HG03039 (cell line): ENCODE measurements at regions not wholly inside any gene's neighbourhood (a gene's known extent, or its start where the extent isn't known, plus 50 kb on each side); places are given as distances from the start of the nearest gene placed in this dataset.
A peak's percentile ranks its signal among the peaks of the same experiment; 100 is the strongest.

Experiments
- ATAC-seq: cut with Tn5 transposase; IDR thresholded peaks from one replicate; pipeline ENCODE4 v1.9.1; 2021; ENCODE audit warnings: mild to moderate bottlenecking, moderate library complexity; ENCODE audit not compliant: unreplicated experiment

GRCh38 chr4:159443975-159444374 is 341.1 kb downstream of the RAPGEF2 start:
- no peak for ATAC-seq

GRCh38 chr4:159444678-159445077 is 341.8 kb downstream of the RAPGEF2 start:
- no peak for ATAC-seq

- ATAC-seq: no peak
These were observed 342.8 kb downstream of the RAPGEF2 start for GRCh38 chr4:159445692-159446091.

DNA sequence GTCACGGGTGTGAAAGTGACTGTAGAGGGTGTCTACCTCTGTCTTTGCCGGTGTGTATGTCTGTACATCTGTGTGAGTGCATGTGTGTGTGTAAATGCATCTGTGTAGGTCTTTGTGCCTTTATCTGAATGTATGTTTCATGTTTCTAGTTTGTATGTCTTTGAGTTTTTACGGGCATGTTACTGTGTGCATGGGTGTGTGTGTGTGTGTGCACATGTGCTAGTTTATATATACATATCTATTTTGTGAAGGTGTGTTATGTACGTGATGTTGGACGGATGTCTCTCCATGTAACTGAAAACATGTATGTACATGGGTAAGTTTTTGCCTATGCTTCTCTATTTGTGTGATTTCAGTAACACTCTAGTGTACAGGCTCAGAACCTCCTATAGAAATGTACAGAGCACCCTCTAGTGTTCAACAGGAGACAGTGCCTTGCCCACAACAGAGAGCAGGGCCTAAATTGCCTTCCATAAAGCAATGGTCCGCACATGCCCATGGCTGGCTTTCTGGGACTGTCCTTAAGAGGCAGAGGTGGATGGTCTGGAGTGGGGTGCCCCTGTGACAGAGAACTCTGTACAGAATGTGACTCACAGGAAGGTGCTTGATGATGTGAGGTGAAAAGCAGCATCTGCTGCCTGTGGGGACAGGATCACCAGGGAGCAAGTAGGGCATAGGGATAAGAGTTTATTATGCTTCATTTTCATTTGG is 343.5 kb downstream of the RAPGEF2 start:
- ATAC-seq: peak; percentile 100

DNA sequence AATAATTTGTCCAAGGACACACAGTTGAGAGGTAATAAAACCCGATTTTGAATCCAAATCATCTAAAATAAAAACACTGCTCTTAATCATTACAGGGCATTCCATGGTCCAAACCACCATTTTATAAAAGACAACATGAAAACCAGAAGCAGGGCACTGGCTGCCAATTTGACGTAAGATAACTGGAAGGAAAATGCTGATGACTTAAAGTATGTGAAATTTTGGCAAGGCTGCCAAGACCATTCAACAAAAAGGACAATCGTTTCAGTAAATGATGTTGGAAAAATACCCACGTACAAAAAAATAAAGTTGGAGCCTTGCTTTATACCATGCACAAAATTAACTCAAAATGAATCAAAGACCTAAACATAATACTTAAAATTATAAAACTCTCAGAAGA is 344.4 kb downstream of the RAPGEF2 start:
- no peak for ATAC-seq

GRCh38 chr4:159451006-159451405 is 348.1 kb downstream of the RAPGEF2 start:
- ATAC-seq: no peak

DNA sequence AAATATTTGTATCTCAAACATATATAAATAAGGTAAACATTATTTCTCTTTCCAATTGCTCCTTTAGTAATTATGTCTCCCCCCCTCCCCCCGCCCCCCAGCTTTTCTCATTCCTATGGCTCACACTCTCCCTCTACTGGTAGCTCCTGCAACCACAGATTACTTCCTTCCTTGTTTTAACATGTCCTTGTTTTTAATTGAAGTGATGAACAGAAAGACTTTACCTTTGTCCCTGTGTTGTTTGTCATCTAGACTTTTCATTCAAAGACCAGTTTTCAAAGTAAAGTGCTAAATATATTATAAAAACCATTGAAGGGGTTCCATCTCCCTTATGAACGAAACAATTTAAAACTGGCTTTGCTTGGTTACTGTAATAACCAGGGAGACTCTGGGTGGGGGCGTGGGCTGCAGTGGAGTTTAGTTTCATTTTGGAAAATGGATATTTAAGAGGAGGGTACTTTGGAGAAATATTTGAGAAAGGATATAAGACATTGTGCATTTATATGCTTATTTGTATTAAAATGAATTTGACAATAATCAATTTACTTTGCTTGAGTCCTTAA is 352.9 kb downstream of the RAPGEF2 start:
- ATAC-seq: peak; percentile 57

DNA sequence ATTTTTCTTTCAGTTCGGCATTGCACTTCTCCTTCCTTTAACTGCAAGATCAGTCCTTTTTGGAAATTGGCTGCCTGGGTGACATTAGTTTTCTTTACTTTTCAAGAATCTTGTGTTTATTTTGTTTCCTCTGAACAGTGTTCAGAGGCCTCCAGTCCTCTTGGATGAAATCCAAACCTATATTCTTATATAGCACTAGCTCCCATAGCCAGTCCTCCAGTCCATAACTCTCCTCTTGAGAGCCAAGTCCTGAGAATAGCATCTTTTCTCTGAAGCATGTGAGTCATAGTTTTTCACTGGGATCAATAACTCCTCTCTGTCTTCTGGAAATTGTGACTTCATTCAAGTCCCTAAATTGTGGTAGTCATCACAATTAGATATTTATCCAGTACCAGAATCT is 357.5 kb downstream of the RAPGEF2 start:
- ATAC-seq: no peak

- ATAC-seq: no peak
These were observed 360.4 kb downstream of the RAPGEF2 start for GRCh38 chr4:159463235-159463634.

DNA sequence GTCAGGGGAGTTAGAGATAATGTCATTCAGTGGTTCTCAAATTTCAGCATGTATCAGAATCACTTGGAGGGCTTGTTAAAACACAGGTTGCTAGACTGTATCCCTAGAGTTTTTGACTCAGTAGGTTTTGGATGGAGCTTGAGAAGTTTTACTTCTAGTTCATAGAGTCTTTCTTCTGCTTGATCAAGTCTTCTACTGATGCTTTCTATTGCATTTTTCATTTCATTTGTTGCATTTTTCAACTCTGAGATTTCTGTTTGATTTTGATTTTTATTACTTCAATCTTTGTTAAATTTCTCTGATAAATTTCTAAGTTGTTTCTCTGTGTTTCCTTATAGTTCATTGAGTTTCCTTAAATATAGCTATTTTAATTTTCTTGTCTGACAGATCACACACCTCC is 361.4 kb downstream of the RAPGEF2 start:
- no peak for ATAC-seq

- ATAC-seq: no peak
These were observed 374.0 kb downstream of the RAPGEF2 start for GRCh38 chr4:159476886-159477285.

DNA sequence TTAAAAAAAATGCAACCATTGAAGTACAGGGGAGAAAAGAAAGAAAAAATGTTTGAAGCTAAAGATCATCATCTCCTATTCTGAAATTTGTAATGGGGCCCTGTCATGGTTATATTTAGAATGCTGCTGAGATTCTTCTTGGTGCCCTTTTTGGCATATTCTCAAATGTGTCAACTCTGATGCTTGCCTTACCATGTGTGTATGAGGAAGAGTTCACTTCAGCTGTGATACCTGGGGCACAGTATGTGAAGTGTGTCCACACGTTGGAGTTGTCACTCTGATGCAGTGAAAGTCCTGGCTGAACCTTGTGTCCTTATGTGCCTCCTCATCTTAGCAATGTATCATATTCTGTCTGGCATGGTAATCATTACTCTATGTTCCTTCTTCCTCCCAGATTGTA is 377.9 kb downstream of the RAPGEF2 start:
- no peak for ATAC-seq

DNA sequence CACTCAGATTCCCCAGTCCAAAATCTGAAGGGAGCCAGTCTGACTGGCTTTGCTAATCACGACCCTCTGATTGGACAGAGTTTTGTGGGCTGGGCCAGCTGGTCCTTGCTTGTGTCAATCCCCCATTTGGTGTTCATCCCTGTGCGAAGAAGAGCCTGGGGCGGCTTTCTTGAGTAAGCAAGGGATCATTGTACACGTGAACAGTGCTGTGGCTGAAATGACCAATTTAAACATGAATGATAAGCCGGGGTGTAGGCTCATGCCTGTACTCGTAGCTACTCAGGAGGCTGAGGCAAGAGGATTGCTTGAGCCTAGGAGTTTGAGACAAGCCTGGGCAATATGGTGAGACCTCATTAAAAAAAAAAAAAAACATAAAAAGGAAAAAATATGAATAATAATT is 379.1 kb downstream of the RAPGEF2 start:
- no peak for ATAC-seq

DNA sequence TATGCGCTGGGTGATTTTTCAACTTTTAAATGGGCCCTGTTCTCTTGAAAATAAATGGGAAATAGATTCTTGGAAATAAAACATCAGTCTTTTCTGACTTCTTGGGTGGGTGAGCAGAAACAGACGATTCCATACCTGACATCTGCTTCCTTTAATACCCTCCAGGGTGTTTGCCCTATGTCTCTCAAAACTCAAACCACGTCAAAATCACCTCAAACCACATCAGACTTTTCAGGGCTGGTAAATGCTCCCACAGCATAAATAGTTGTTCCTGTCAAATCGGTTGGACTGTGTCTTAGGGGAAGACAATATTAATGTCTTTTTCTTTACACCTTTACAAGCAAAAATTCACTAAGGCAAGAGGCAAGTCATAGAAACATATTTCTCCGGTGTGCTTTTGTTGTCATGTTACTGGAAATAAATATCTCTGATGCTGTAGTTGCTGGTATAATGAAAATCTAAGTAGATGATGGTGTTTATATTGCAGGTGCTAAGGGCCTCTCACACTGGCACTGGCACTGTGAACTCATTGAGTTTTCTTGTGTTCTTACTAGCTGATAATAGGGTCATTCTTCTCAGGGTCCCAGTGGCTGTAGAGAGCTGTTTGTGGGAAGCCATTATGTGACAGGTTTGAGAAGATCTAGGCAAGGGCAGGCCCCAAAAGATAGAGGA is 380.4 kb downstream of the RAPGEF2 start:
- ATAC-seq: no peak

DNA sequence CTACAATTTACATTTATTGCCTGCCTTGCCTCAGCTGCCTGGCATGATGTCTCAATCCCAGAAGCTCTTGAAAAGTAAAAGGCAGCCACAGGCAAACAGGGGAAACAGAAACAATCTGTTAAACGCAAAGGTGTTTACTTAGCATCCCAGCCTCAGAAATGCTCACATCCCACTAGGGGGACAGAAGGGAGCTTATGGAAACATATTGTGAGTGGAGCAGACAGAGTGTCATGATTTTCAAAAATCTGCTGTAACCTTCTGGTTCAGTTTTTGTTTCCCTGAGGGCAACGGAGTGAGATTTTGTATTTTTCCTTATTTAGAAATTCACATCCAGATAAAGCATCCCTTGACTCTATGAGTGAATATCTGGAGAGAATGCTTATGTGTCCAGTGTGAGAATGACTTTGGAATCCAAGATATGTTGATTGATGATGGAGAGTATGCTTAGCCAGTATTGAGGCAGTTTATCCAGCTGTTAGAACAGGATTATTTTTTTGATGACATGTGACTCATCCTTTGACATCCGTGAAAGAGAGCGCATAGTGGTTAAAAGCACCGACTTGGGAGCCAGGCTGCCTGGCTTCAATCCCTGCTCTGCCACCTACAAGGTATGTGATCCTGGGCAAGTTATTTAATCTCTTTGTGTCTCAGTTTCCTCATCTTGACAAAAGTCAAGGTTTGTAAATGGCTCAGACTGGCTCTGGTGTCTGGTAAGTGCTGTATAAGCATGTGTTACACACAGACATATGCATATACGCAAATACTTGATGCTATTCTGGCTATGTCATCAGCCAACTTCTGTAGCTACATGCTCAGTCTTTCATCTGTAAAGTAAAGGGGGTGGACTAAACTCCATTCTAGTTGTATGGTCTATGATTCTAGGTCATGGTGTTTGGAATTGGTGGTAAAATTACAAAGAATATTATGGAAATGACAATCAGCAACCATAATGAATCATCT is 381.2 kb downstream of the RAPGEF2 start:
- ATAC-seq: no peak

DNA sequence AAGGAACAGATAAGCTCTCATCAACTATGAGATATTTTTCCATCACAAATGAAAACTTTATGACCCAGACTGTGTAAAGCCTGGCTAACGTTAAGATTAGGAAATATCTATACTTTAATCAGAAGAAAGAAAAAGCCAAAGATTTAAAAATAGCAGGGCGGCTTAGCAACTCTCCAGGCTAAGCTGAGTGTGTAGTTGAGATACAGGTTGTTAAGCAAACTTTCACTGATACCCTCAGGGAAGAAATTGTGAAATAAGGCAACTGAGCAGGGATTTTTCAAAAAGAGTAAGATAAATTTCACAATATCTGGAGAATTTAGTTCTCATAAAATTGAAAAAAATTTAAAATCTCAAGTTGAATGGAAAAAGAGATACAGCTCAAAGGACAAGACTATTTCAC is 382.0 kb downstream of the RAPGEF2 start:
- no peak for ATAC-seq

GRCh38 chr4:159487284-159487747 is 384.4 kb downstream of the RAPGEF2 start:
- ATAC-seq: peak; percentile 94

GRCh38 chr4:159489646-159490045 is 386.8 kb downstream of the RAPGEF2 start:
- no peak for ATAC-seq

GRCh38 chr4:159495515-159496236 is 392.8 kb downstream of the RAPGEF2 start:
- no peak for ATAC-seq

GRCh38 chr4:159496248-159496647 is 393.4 kb downstream of the RAPGEF2 start:
- ATAC-seq: no peak
